Left lung (tissue), 4 donors: ENCODE measurements at regions not wholly inside any gene's neighbourhood (a gene's known extent, or its start where the extent isn't known, plus 50 kb on each side); places are given as distances from the start of the nearest gene placed in this dataset.

Experiments
- ATAC-seq: fragments of 200-7000 bp; cut with Tn5 transposase; one replicate; pipeline ENCODE4 v1.9.1; 2020; ENCODE audit warnings: moderate library complexity
- DNase-seq, 4 donors: peaks; one replicate each; pipeline ENCODE4 v3.0.0-alpha.2; 2013 to 2020
- H3K27ac ChIP-seq, 2 donors: fragments of 200-600 bp; sonication (generic) in 1 of 2; one replicate each; pipeline versions ENCODE4 v1.5.0 to v1.8.0; 2020 to 2021
- H3K27me3 ChIP-seq, 2 donors: fragments of 200-600 bp; sonication (generic) in 1 of 2; one replicate each; pipeline versions ENCODE4 v1.5.0 to v1.8.0; 2020 to 2021
- H3K36me3 ChIP-seq, 2 donors: fragments of 200-600 bp; sonication (generic) in 1 of 2; one replicate each; pipeline versions ENCODE4 v1.5.0 to v1.8.0; 2020 to 2021
- H3K4me1 ChIP-seq, 2 donors: fragments of 200-600 bp; one replicate each; pipeline ENCODE4 v1.8.0; 2021
- H3K4me3 ChIP-seq, 2 donors: fragments of 200-600 bp; sonication (generic) in 1 of 2; one replicate each; pipeline versions ENCODE4 v1.5.0 to v1.8.0; 2020 to 2021; ENCODE audit warnings: mild to moderate bottlenecking in 1 of 2
- H3K9me3 ChIP-seq, 2 donors: fragments of 200-600 bp; sonication (generic) in 1 of 2; one replicate each; pipeline versions ENCODE4 v1.5.0 to v1.8.0; 2020 to 2021
- CTCF ChIP-seq, 2 donors: fragments of 200-600 bp; sonication (generic) in 1 of 2; IDR thresholded peaks; one replicate each; pipeline versions ENCODE4 v1.5.0 to v1.8.0; 2021; ENCODE audit warnings: antibody characterized with exemption in 2 of 2
- intact Hi-C, 2 donors: fragments of 100-400 bp; cut with DNase I; formaldehyde crosslinking; loops; one replicate each; pipeline versions ENCODE4 v1.11.2 to v1.14.2; 2022
- donor health status: DM: no; HTN: yes; CAD: no.
- donor health status: DM: no; HTN: no; CAD: no.

GRCh38 chr15:96553451-96553850 lies 223.0 kb downstream of the NR2F2 start:
- ATAC-seq (no peak), DNase-seq (no peak)
- no peaks in the 10 kb centered on the region for H3K36me3 ChIP-seq
- H3K9me3 ChIP-seq, result no peaks in the 10 kb centered on the region
- intact Hi-C loops, result no loop called here
- peaks cover 0 to 5% of the 10 kb centered on the region in 2 donors for H3K27me3 ChIP-seq
- no peak for TF ChIP-seq CTCF (IDR thresholded peaks at IDR 0.05)
- H3K27ac ChIP-seq, result no peak overlapping the region
- H3K4me1 ChIP-seq, result no peaks in the 10 kb centered on the region
- no peak overlapping the region for H3K4me3 ChIP-seq

- Histone ChIP-seq H3K9me3 (no peaks in the 10 kb centered on the region), H3K27me3 (peaks cover 0 to 5% of the 10 kb centered on the region in 2 donors), H3K4me3 (no peak overlapping the region), H3K27ac (no peak overlapping the region), H3K4me1 (no peaks in the 10 kb centered on the region), H3K36me3 (no peaks in the 10 kb centered on the region)
- no peak for TF ChIP-seq CTCF (IDR thresholded peaks at IDR 0.05)
- DNase-seq, result no peak
- no peak for ATAC-seq
- intact Hi-C loops, result no loop called here
Measured at GRCh38 chr15:96553931-96554330, 223.4 kb downstream of the NR2F2 start.

- TF ChIP-seq CTCF (IDR thresholded peaks at IDR 0.05), result no peak
- Histone ChIP-seq H3K4me1 (no peaks in the 10 kb centered on the region), H3K9me3 (no peaks in the 10 kb centered on the region), H3K27me3 (peaks cover 0 to 4% of the 10 kb centered on the region in 2 donors), H3K27ac (no peak overlapping the region), H3K4me3 (no peak overlapping the region), H3K36me3 (no peaks in the 10 kb centered on the region)
- intact Hi-C loops, result no loop called here
- DNase-seq (no peak), ATAC-seq (no peak)
Measured at GRCh38 chr15:96554541-96554940, 224.0 kb downstream of the NR2F2 start.

GRCh38 chr15:96559087-96559486 lies 228.6 kb downstream of the NR2F2 start:
- intact Hi-C loops, result no loop called here
- DNase-seq (no peak), ATAC-seq (no peak)
- no peak for TF ChIP-seq CTCF (IDR thresholded peaks at IDR 0.05)
- no peak overlapping the region for H3K27ac ChIP-seq
- no peaks in the 10 kb centered on the region for H3K9me3 ChIP-seq
- no peak overlapping the region for H3K4me3 ChIP-seq
- H3K36me3 ChIP-seq, result no peaks in the 10 kb centered on the region
- no peaks in the 10 kb centered on the region for H3K4me1 ChIP-seq
- no peaks in the 10 kb centered on the region for H3K27me3 ChIP-seq

GRCh38 chr15:96559631-96560030 lies 229.1 kb downstream of the NR2F2 start:
- Histone ChIP-seq H3K36me3 (no peaks in the 10 kb centered on the region), H3K9me3 (no peaks in the 10 kb centered on the region), H3K27ac (no peak overlapping the region), H3K27me3 (no peaks in the 10 kb centered on the region), H3K4me1 (no peaks in the 10 kb centered on the region), H3K4me3 (no peak overlapping the region)
- DNase-seq (no peak), ATAC-seq (no peak)
- intact Hi-C loops, result no loop called here
- no peak for TF ChIP-seq CTCF (IDR thresholded peaks at IDR 0.05)
